ENCODE measurements at regions not wholly inside any gene's neighbourhood (a gene's known extent, or its start where the extent isn't known, plus 50 kb on each side); places are given as distances from the start of the nearest gene placed in this dataset.

DNA sequence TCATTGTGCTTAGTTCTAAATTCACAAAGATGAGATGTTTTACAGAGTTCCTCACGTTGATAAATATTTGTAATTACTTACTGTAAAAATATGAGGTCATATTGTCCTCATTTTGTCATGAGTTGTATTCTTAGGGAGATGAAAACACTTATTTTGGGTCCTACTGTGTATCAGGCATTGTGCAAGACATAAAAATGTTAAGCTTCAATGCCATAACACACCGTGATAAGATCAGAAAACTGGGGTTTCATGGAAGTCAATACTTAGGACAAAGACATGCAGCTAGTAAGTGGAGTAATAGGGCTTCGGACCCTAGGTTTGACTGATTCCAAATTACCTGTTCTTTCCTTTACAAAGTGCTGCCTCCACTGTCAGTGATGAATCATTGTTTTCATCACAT, 720.7 kb upstream of the ZP4 start:
- Histone ChIP-seq H2AFZ (ENCODE audit: low read depth, low read length) (no peak overlapping the region), H3K9me3 (replicated peaks; ENCODE audit: control insufficient read depth, insufficient read depth, low read length) (peaks cover 4% of the 10 kb centered on the region), H3K4me1 (ENCODE audit: control insufficient read depth, extremely low read depth, insufficient read depth, low read length) (no peaks in the 10 kb centered on the region), H3K27me3 (ENCODE audit: control insufficient read depth in 2 of 2, insufficient read depth in 2 of 2, low read length in 2 of 2) (no peaks in the 10 kb centered on the region), H3K79me2 (ENCODE audit: control insufficient read depth, insufficient read depth, low read length) (no peaks in the 10 kb centered on the region), H3K27ac (ENCODE audit: insufficient read depth, low read depth, low read length) (no peak overlapping the region), H3K36me3 (ENCODE audit: control insufficient read depth in 2 of 2, extremely low read depth in 1 of 2, insufficient read depth in 2 of 2, low read length in 2 of 2) (no peaks in the 10 kb centered on the region), H3K9me1 (replicated peaks; ENCODE audit: control insufficient read depth, extremely low read depth, insufficient read depth, low read length) (no peaks in the 10 kb centered on the region), H4K20me1 (replicated peaks; ENCODE audit: control insufficient read depth, extremely low read depth, insufficient read depth, low read length) (no peaks in the 10 kb centered on the region), H3K4me3 (replicated peaks in 1 of 3; ENCODE audit: insufficient read depth in 1 of 3, low read depth in 1 of 3, low read length in 3 of 3) (no peak overlapping the region), H3K4me2 (ENCODE audit: insufficient read depth, low read length) (no peak overlapping the region), H3K9ac (replicated peaks; ENCODE audit: extremely low read depth, insufficient read depth, low read length) (no peak overlapping the region)
- TF ChIP-seq MYC (IDR thresholded peaks at IDR 0.05; ENCODE audit: low read depth, low read length) (no peak), POLR2AphosphoS5 (IDR thresholded peaks at IDR 0.05; ENCODE audit: insufficient read depth, low read depth, low read length) (no peak)
- TF ChIP-seq, protein P1, sequence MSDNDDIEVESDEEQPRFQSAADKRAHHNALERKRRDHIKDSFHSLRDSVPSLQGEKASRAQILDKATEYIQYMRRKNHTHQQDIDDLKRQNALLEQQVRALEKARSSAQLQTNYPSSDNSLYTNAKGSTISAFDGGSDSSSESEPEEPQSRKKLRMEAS (IDR thresholded peaks at IDR 0.05; ENCODE audit: insufficient read depth, insufficient read length) = no peak
- dilution Hi-C loops (cut with MboI; ENCODE audit: extremely low pct_ligation_motif_present, low sequenced_read_pairs) = no loop called here
- BruUV-seq (replicated peaks) = no TSS peak
- FAIRE-seq = no peak
- CTCF ChIA-PET = no interaction called here
- intact Hi-C loops (cut with micrococcal nuclease) = no loop called here
- DNase-seq (ENCODE audit: low read depth, low spot score) = no peak
- POLR2A ChIA-PET = no interaction called here

DNA sequence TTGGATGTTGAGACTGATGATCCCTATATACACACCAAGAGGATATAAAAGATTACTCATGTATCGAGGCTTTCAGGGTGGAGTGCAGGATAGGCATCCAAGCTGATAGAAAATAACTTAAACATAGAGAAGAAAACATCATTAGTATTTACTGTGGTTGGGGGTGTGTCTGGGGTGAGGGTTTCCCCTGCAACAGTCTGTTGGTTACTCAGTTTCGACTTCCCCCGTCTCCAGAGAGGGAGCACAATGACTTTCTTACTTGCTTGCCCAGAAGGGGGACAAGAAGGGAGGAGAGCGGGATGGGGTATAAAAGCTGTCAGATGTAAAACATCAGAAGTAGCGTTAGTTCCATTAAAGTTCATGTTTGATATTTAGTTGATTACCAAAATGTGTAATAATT, 717.4 kb upstream of the ZP4 start:
- H3K79me2 ChIP-seq (ENCODE audit: control insufficient read depth, insufficient read depth, low read length) = no peaks in the 10 kb centered on the region
- H3K9ac ChIP-seq (replicated peaks; ENCODE audit: extremely low read depth, insufficient read depth, low read length) = no peak overlapping the region
- H3K27ac ChIP-seq (ENCODE audit: insufficient read depth, low read depth, low read length) = no peak overlapping the region
- POLR2A ChIA-PET = no interaction called here
- H3K9me1 ChIP-seq (replicated peaks; ENCODE audit: control insufficient read depth, extremely low read depth, insufficient read depth, low read length) = no peaks in the 10 kb centered on the region
- no peak overlapping the region for H3K4me2 ChIP-seq (ENCODE audit: insufficient read depth, low read length)
- no peak for DNase-seq (ENCODE audit: low read depth, low spot score)
- no peak for FAIRE-seq
- no peak overlapping the region for H3K4me3 ChIP-seq (replicated peaks in 1 of 3; ENCODE audit: insufficient read depth in 1 of 3, low read depth in 1 of 3, low read length in 3 of 3)
- dilution Hi-C loops (cut with MboI; ENCODE audit: extremely low pct_ligation_motif_present, low sequenced_read_pairs) (no loop called here), intact Hi-C loops (cut with micrococcal nuclease) (no loop called here)
- no peaks in the 10 kb centered on the region for H4K20me1 ChIP-seq (replicated peaks; ENCODE audit: control insufficient read depth, extremely low read depth, insufficient read depth, low read length)
- TF ChIP-seq, protein P1 (IDR thresholded peaks at IDR 0.05; ENCODE audit: insufficient read depth, insufficient read length) = no peak
- TF ChIP-seq JUN (IDR thresholded peaks at IDR 0.05; ENCODE audit: borderline replicate concordance, insufficient read depth, insufficient read length, low read depth) = no peak
- no peak for TF ChIP-seq FOS (IDR thresholded peaks at IDR 0.05; ENCODE audit: borderline replicate concordance, insufficient read depth, low read length)
- TF ChIP-seq EZH2 (IDR thresholded peaks at IDR 0.05; ENCODE audit: borderline replicate concordance, low read depth, low read length, severe bottlenecking) = no peak
- TF ChIP-seq POLR2A (IDR thresholded peaks at IDR 0.05; ENCODE audit: low read depth, low read length) = no peak
- TF ChIP-seq GATA2 (IDR thresholded peaks at IDR 0.05; ENCODE audit: insufficient read depth, insufficient read length, low read depth, low read length) = no peak
- no peak for TF ChIP-seq POLR2AphosphoS5 (IDR thresholded peaks at IDR 0.05; ENCODE audit: insufficient read depth, low read depth, low read length)
- TF ChIP-seq MYC (IDR thresholded peaks at IDR 0.05; ENCODE audit: low read depth, low read length) = no peak
- TF ChIP-seq, protein P2, sequence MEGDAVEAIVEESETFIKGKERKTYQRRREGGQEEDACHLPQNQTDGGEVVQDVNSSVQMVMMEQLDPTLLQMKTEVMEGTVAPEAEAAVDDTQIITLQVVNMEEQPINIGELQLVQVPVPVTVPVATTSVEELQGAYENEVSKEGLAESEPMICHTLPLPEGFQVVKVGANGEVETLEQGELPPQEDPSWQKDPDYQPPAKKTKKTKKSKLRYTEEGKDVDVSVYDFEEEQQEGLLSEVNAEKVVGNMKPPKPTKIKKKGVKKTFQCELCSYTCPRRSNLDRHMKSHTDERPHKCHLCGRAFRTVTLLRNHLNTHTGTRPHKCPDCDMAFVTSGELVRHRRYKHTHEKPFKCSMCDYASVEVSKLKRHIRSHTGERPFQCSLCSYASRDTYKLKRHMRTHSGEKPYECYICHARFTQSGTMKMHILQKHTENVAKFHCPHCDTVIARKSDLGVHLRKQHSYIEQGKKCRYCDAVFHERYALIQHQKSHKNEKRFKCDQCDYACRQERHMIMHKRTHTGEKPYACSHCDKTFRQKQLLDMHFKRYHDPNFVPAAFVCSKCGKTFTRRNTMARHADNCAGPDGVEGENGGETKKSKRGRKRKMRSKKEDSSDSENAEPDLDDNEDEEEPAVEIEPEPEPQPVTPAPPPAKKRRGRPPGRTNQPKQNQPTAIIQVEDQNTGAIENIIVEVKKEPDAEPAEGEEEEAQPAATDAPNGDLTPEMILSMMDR (IDR thresholded peaks at IDR 0.05; ENCODE audit: extremely low read depth in 1 of 2, insufficient read depth in 1 of 2, low read depth in 1 of 2, low read length in 2 of 2) = no peak
- H3K4me1 ChIP-seq (ENCODE audit: control insufficient read depth, extremely low read depth, insufficient read depth, low read length) = no peaks in the 10 kb centered on the region
- peaks cover 6% of the 10 kb centered on the region for H3K9me3 ChIP-seq (replicated peaks; ENCODE audit: control insufficient read depth, insufficient read depth, low read length)
- H2AFZ ChIP-seq (ENCODE audit: low read depth, low read length) = no peak overlapping the region
- CTCF ChIA-PET = no interaction called here
- H3K36me3 ChIP-seq (ENCODE audit: control insufficient read depth in 2 of 2, extremely low read depth in 1 of 2, insufficient read depth in 2 of 2, low read length in 2 of 2) = no peaks in the 10 kb centered on the region
- BruUV-seq (replicated peaks) = no TSS peak
- no peaks in the 10 kb centered on the region for H3K27me3 ChIP-seq (ENCODE audit: control insufficient read depth in 2 of 2, insufficient read depth in 2 of 2, low read length in 2 of 2)

All from endothelial cell of umbilical vein (primary cell).